Neural progenitor cell (in vitro differentiated cells): ENCODE measurements at regions not wholly inside any gene's neighbourhood (a gene's known extent, or its start where the extent isn't known, plus 50 kb on each side); places are given as distances from the start of the nearest gene placed in this dataset.

Experiments
- DNase-seq: peaks from one replicate; pipeline ENCODE4 v3.0.0-alpha.2; 2016; ENCODE audit warnings: low spot score
- H2AFZ ChIP-seq: fragments of 200-600 bp; sonication (generic); replicated peaks from 2 replicates; pipeline ENCODE4 v1.6.1; 2016; ENCODE audit warnings: antibody characterized with exemption
- H3F3A ChIP-seq: fragments of 200-600 bp; sonication (generic); 2 replicates; pipeline ENCODE4 v1.6.1; 2016; ENCODE audit warnings: antibody characterized with exemption, low read depth
- H3K27ac ChIP-seq: fragments of 200-600 bp; sonication (generic); 2 replicates; pipeline ENCODE4 v1.5.1; 2016; ENCODE audit warnings: mild to moderate bottlenecking
- H3K27me3 ChIP-seq: fragments of 200-600 bp; sonication (generic); 2 replicates; pipeline ENCODE4 v1.6.1; 2016; ENCODE audit warnings: mild to moderate bottlenecking, moderate library complexity
- H3K36me3 ChIP-seq: fragments of 200-600 bp; sonication (generic); 2 replicates; pipeline ENCODE4 v1.5.1; 2016
- H3K4me1 ChIP-seq: fragments of 200-600 bp; sonication (generic); 2 replicates; pipeline ENCODE4 v1.6.1; 2016; ENCODE audit warnings: mixed run types
- H3K4me2 ChIP-seq: fragments of 200-600 bp; sonication (generic); 2 replicates; pipeline ENCODE4 v1.6.1; 2016
- H3K4me3 ChIP-seq: fragments of 200-600 bp; sonication (generic); 2 replicates; pipeline ENCODE4 v1.5.1; 2016
- H3K79me2 ChIP-seq: fragments of 200-600 bp; sonication (generic); 2 replicates; pipeline ENCODE4 v1.6.1; 2016; ENCODE audit warnings: low read depth
- H3K9ac ChIP-seq: fragments of 200-600 bp; sonication (generic); 2 replicates; pipeline ENCODE4 v1.6.1; 2016
- H3K9me3 ChIP-seq: fragments of 200-600 bp; sonication (generic); 2 replicates; pipeline ENCODE4 v1.5.1; 2016; ENCODE audit warnings: low read depth
- H4K20me1 ChIP-seq: fragments of 200-600 bp; sonication (generic); 2 replicates; pipeline ENCODE4 v1.6.1; 2016; ENCODE audit warnings: low read depth
- H3K27ac Mint-ChIP-seq: 3 replicates; pipeline ENCODE4 v1.8.0; 2021; ENCODE audit warnings: mixed read lengths
- H3K27me3 Mint-ChIP-seq: 2 replicates; pipeline ENCODE4 v1.8.0; 2022; ENCODE audit warnings: low read depth, mild to moderate bottlenecking, inconsistent platforms, moderate library complexity, mixed read lengths; ENCODE audit not compliant: insufficient read depth
- H3K36me3 Mint-ChIP-seq: 3 replicates; pipeline ENCODE4 v1.8.0; 2021; ENCODE audit warnings: mixed read lengths
- H3K4me1 Mint-ChIP-seq: 3 replicates; pipeline ENCODE4 v1.8.0; 2021; ENCODE audit warnings: mixed read lengths
- H3K4me3 Mint-ChIP-seq: 3 replicates; pipeline ENCODE4 v1.8.0; 2021; ENCODE audit warnings: mild to moderate bottlenecking, moderate library complexity, mixed read lengths
- H3K9me3 Mint-ChIP-seq: 3 replicates; pipeline ENCODE4 v1.8.0; 2020; ENCODE audit warnings: mixed read lengths
- EZH2 ChIP-seq: fragments of 200-600 bp; sonication (generic); IDR thresholded peaks from 2 replicates; pipeline ENCODE4 v1.6.1; 2017; ENCODE audit warnings: antibody characterized with exemption, mild to moderate bottlenecking, moderate library complexity
- EZH2phosphoT487 ChIP-seq: fragments of 200-600 bp; sonication (generic); IDR thresholded peaks from 2 replicates; pipeline ENCODE4 v1.6.1; 2017; ENCODE audit warnings: antibody characterized with exemption
- TF ChIP-seq, protein P1 (sequence below): fragments of 200-600 bp; sonication (generic); IDR thresholded peaks from 2 replicates; pipeline ENCODE4 v1.5.1; 2017; ENCODE audit warnings: antibody characterized with exemption, mild to moderate bottlenecking

DNA sequence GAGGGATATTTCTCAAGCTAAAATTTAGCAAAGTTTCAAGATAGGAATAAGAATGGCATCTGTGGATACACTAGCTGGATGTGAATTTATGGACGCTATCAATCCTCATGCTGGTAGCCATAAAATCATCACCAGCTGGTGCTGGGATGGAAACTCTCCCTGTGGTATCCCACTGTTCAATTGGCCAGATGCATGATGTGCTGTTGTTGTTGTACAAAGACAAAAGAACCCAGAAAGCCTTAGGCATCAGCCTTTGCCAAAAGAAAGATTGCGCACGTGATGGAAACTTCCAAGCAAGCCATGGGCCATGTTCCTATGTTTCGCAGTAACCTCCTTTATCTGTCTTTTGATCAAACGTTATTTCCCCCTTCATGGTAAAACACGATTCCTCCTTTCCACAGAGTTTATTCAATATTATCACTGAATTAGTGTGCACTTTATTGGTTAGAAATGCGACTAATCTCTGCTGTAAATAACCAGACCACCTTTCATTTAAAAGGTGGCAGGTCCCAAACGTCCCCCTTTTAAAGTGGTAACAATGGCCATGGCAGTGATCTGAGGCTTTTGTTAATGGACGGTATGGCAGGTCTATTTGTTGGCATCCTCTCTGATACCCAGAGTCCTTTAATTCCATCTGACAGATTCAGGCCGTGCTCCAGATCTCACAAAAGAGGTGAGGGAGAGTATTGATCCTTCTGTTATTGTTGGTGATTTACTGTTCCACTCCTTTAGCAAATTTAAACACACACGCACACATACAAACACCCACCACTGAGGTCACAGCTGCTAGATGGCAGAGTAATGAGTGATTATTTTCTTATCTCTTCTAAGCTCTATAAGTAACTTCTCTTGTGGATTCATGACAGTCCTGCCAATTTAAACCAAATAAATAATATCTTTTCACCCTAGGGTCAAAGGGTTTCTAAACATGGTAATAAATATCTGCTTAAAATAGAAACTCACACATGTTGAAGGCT lies 291.2 kb upstream of the KCNMB2 start:
- Histone ChIP-seq H3K4me1 (peaks cover 3% of the 10 kb centered on the region), H3F3A (no peaks in the 10 kb centered on the region), H4K20me1 (no peaks in the 10 kb centered on the region), H3K79me2 (no peaks in the 10 kb centered on the region), H2AFZ (no peak overlapping the region), H3K27ac (no peak overlapping the region), H3K27me3 (no peaks in the 10 kb centered on the region), H3K36me3 (no peaks in the 10 kb centered on the region), H3K9ac (no peak overlapping the region), H3K4me3 (no peak overlapping the region), H3K4me2 (no peak overlapping the region), H3K9me3 (no peaks in the 10 kb centered on the region)
- H3K9me3 Mint-ChIP-seq, result peaks cover 12% of the 10 kb centered on the region
- H3K4me3 Mint-ChIP-seq, result no peak overlapping the region
- no peak for TF ChIP-seq EZH2phosphoT487
- H3K36me3 Mint-ChIP-seq, result no peaks in the 10 kb centered on the region
- H3K27ac Mint-ChIP-seq, result no peak overlapping the region
- H3K27me3 Mint-ChIP-seq, result no peaks in the 10 kb centered on the region
- peaks cover 9% of the 10 kb centered on the region for H3K4me1 Mint-ChIP-seq
- DNase-seq, result no peak

- H3K9me3 Mint-ChIP-seq, result peaks cover 4% of the 10 kb centered on the region
- Histone ChIP-seq H3K4me3 (no peak overlapping the region), H3K79me2 (no peaks in the 10 kb centered on the region), H3K27me3 (no peaks in the 10 kb centered on the region), H3K36me3 (no peaks in the 10 kb centered on the region), H3K27ac (no peak overlapping the region), H3K9ac (no peak overlapping the region), H3K9me3 (no peaks in the 10 kb centered on the region), H3K4me1 (peaks cover 3% of the 10 kb centered on the region), H3K4me2 (no peak overlapping the region), H3F3A (no peaks in the 10 kb centered on the region), H2AFZ (no peak overlapping the region), H4K20me1 (no peaks in the 10 kb centered on the region)
- H3K36me3 Mint-ChIP-seq, result no peaks in the 10 kb centered on the region
- TF ChIP-seq, protein P1, sequence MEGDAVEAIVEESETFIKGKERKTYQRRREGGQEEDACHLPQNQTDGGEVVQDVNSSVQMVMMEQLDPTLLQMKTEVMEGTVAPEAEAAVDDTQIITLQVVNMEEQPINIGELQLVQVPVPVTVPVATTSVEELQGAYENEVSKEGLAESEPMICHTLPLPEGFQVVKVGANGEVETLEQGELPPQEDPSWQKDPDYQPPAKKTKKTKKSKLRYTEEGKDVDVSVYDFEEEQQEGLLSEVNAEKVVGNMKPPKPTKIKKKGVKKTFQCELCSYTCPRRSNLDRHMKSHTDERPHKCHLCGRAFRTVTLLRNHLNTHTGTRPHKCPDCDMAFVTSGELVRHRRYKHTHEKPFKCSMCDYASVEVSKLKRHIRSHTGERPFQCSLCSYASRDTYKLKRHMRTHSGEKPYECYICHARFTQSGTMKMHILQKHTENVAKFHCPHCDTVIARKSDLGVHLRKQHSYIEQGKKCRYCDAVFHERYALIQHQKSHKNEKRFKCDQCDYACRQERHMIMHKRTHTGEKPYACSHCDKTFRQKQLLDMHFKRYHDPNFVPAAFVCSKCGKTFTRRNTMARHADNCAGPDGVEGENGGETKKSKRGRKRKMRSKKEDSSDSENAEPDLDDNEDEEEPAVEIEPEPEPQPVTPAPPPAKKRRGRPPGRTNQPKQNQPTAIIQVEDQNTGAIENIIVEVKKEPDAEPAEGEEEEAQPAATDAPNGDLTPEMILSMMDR, result no peak
- no peak for TF ChIP-seq EZH2phosphoT487
- no peak for TF ChIP-seq EZH2
- peak overlapping the region; percentile 17 for H3K27ac Mint-ChIP-seq
- no peak overlapping the region for H3K4me3 Mint-ChIP-seq
- H3K4me1 Mint-ChIP-seq, result peaks cover 9% of the 10 kb centered on the region
- no peaks in the 10 kb centered on the region for H3K27me3 Mint-ChIP-seq
- DNase-seq, result no peak
Observed at GRCh38 chr3:178246004-178246403, 290.2 kb upstream of the KCNMB2 start.

GRCh38 chr3:178255315-178255714 lies 280.9 kb upstream of the KCNMB2 start:
- TF ChIP-seq EZH2phosphoT487, result no peak
- TF ChIP-seq, protein P1, result no peak
- no peak for TF ChIP-seq EZH2
- Mint-ChIP-seq H3K9me3 (no peaks in the 10 kb centered on the region), H3K27me3 (no peaks in the 10 kb centered on the region), H3K4me3 (no peak overlapping the region), H3K4me1 (no peaks in the 10 kb centered on the region), H3K27ac (no peak overlapping the region), H3K36me3 (no peaks in the 10 kb centered on the region)
- Histone ChIP-seq H3K4me2 (no peak overlapping the region), H3K9me3 (no peaks in the 10 kb centered on the region), H2AFZ (no peak overlapping the region), H3K79me2 (no peaks in the 10 kb centered on the region), H3K4me3 (no peak overlapping the region), H3K27ac (no peak overlapping the region), H3F3A (no peaks in the 10 kb centered on the region), H3K4me1 (no peaks in the 10 kb centered on the region), H3K36me3 (no peaks in the 10 kb centered on the region), H4K20me1 (no peaks in the 10 kb centered on the region), H3K9ac (no peak overlapping the region), H3K27me3 (no peaks in the 10 kb centered on the region)
- DNase-seq, result no peak

DNA sequence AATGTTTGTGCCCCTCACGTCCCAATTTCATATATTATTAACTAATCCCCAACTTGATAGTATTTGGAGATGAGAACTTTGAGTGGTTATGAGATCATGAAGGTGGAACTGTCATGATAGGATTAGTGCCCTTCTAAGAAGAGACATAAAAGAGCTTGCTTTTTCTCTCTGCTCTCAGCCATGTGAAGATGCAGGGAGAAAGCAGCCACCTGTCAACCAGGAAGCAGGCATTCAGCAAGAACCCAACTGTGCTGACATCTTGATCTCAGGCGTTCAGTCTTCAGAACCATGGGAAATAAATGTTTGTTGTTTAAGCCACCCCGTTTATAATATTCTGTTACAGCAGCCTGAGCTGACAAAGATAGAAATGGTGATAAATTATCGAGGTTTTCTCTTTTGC lies 278.7 kb upstream of the KCNMB2 start:
- Histone ChIP-seq H4K20me1 (no peaks in the 10 kb centered on the region), H3K4me3 (no peak overlapping the region), H3K27ac (no peak overlapping the region), H3K27me3 (no peaks in the 10 kb centered on the region), H2AFZ (no peak overlapping the region), H3K36me3 (no peaks in the 10 kb centered on the region), H3F3A (no peaks in the 10 kb centered on the region), H3K9me3 (no peaks in the 10 kb centered on the region), H3K79me2 (no peaks in the 10 kb centered on the region), H3K9ac (no peak overlapping the region), H3K4me2 (no peak overlapping the region), H3K4me1 (no peaks in the 10 kb centered on the region)
- no peak overlapping the region for H3K4me3 Mint-ChIP-seq
- H3K9me3 Mint-ChIP-seq, result no peaks in the 10 kb centered on the region
- no peaks in the 10 kb centered on the region for H3K36me3 Mint-ChIP-seq
- H3K27me3 Mint-ChIP-seq, result no peaks in the 10 kb centered on the region
- no peak for DNase-seq
- peaks cover 9% of the 10 kb centered on the region for H3K4me1 Mint-ChIP-seq
- TF ChIP-seq, protein P1, result no peak
- no peak for TF ChIP-seq EZH2phosphoT487
- no peak for TF ChIP-seq EZH2
- H3K27ac Mint-ChIP-seq, result no peak overlapping the region
